OCI-LY1 (cell line): ENCODE measurements at regions not wholly inside any gene's neighbourhood (a gene's known extent, or its start where the extent isn't known, plus 50 kb on each side); places are given as distances from the start of the nearest gene placed in this dataset.

Experiments
- H2AFZ ChIP-seq: fragments of 200-600 bp; sonication (generic), shearing (Covaris generic); 2 replicates; pipeline ENCODE4 v1.6.0; 2014; ENCODE audit warnings: antibody characterized with exemption, mild to moderate bottlenecking, low read length
- H3F3A ChIP-seq: fragments of 200-600 bp; sonication (generic), shearing (Covaris generic); 2 replicates; pipeline ENCODE4 v1.6.0; 2014; ENCODE audit warnings: mild to moderate bottlenecking, antibody characterized with exemption, low read length, moderate library complexity; ENCODE audit not compliant: insufficient read depth
- H3K27ac ChIP-seq: fragments of 200-600 bp; sonication (generic); 2 replicates; pipeline ENCODE4 v1.5.1; 2014; ENCODE audit warnings: low read length, mixed run types, mild to moderate bottlenecking, low read depth; ENCODE audit not compliant: poor library complexity, severe bottlenecking
- H3K27me3 ChIP-seq: fragments of 200-600 bp; sonication (generic); 2 replicates; pipeline ENCODE4 v1.6.0; 2014; ENCODE audit warnings: antibody characterized with exemption, mild to moderate bottlenecking, low read length, moderate library complexity; ENCODE audit not compliant: insufficient read depth
- H3K36me3 ChIP-seq: fragments of 200-600 bp; sonication (generic); 2 replicates; pipeline ENCODE4 v1.6.1; 2014; ENCODE audit warnings: mild to moderate bottlenecking, antibody characterized with exemption, low read length, moderate library complexity, mixed read lengths; ENCODE audit not compliant: insufficient read depth
- H3K4me1 ChIP-seq: fragments of 200-600 bp; sonication (generic); 2 replicates; pipeline ENCODE4 v1.5.1; 2014; ENCODE audit warnings: mild to moderate bottlenecking, low read length, moderate library complexity; ENCODE audit not compliant: insufficient read depth, severe bottlenecking
- H3K4me2 ChIP-seq: fragments of 200-600 bp; sonication (generic), shearing (Covaris generic); 2 replicates; pipeline ENCODE4 v1.6.1; 2014; ENCODE audit warnings: low read length
- H3K4me3 ChIP-seq: fragments of 200-600 bp; sonication (generic); 2 replicates; pipeline ENCODE4 v1.5.1; 2014; ENCODE audit warnings: low read length, low read depth, mild to moderate bottlenecking, mixed read lengths; ENCODE audit not compliant: poor library complexity, severe bottlenecking
- H3K79me2 ChIP-seq: fragments of 200-600 bp; shearing (Covaris generic); 2 replicates; pipeline ENCODE4 v1.6.1; 2016; ENCODE audit warnings: mixed run types, low read length, mixed read lengths; ENCODE audit not compliant: insufficient read depth
- H3K9ac ChIP-seq: fragments of 200-600 bp; sonication (generic), shearing (Covaris generic); 2 replicates; pipeline ENCODE4 v1.6.1; 2014; ENCODE audit warnings: mild to moderate bottlenecking, low read length, mixed read lengths
- H3K9me2 ChIP-seq: fragments of 200-600 bp; sonication (generic), shearing (Covaris generic); 2 replicates; pipeline ENCODE4 v1.6.1; 2014; ENCODE audit warnings: low read depth, mild to moderate bottlenecking, low read length, mixed read lengths
- H3K9me3 ChIP-seq: fragments of 200-600 bp; shearing (Covaris generic); 2 replicates; pipeline ENCODE4 v1.6.1; 2014; ENCODE audit warnings: low read length, mixed read lengths
- H4K20me1 ChIP-seq: fragments of 200-600 bp; sonication (generic), shearing (Covaris generic); 2 replicates; pipeline ENCODE4 v1.6.0; 2016; ENCODE audit warnings: mild to moderate bottlenecking, low read length; ENCODE audit not compliant: insufficient read depth
- EZH2 ChIP-seq: fragments of 200-600 bp; sonication (generic), shearing (Covaris generic); IDR thresholded peaks from 2 replicates; pipeline ENCODE4 v1.8.0; 2017; ENCODE audit warnings: borderline replicate concordance, mixed run types, mild to moderate bottlenecking, antibody characterized with exemption, low read length, moderate library complexity, mixed read lengths
- TF ChIP-seq, protein P1 (sequence below): fragments of 200-600 bp; sonication (generic), shearing (Covaris generic); IDR thresholded peaks from 2 replicates; pipeline ENCODE4 v1.5.1; 2017; ENCODE audit warnings: mild to moderate bottlenecking, antibody characterized with exemption, low read length, moderate library complexity, mixed read lengths

- Histone ChIP-seq H3K9me3 (no peaks in the 10 kb centered on the region), H4K20me1 (no peaks in the 10 kb centered on the region), H3K36me3 (no peaks in the 10 kb centered on the region; the same call in 1 of the 2 replicates), H3K9me2 (no peaks in the 10 kb centered on the region), H3K4me2 (no peak overlapping the region), H3K27me3 (0 out of 2 replicates have a peak, but pooled peaks cover 7% of the 10 kb centered on the region), H3K4me1 (peaks cover under 1% of the 10 kb centered on the region), H3K9ac (no peak overlapping the region), H3F3A (no peaks in the 10 kb centered on the region), H2AFZ (no peak overlapping the region), H3K4me3 (no peak overlapping the region), H3K27ac (no peak overlapping the region), H3K79me2 (no peaks in the 10 kb centered on the region)
- TF ChIP-seq, protein P1, sequence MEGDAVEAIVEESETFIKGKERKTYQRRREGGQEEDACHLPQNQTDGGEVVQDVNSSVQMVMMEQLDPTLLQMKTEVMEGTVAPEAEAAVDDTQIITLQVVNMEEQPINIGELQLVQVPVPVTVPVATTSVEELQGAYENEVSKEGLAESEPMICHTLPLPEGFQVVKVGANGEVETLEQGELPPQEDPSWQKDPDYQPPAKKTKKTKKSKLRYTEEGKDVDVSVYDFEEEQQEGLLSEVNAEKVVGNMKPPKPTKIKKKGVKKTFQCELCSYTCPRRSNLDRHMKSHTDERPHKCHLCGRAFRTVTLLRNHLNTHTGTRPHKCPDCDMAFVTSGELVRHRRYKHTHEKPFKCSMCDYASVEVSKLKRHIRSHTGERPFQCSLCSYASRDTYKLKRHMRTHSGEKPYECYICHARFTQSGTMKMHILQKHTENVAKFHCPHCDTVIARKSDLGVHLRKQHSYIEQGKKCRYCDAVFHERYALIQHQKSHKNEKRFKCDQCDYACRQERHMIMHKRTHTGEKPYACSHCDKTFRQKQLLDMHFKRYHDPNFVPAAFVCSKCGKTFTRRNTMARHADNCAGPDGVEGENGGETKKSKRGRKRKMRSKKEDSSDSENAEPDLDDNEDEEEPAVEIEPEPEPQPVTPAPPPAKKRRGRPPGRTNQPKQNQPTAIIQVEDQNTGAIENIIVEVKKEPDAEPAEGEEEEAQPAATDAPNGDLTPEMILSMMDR, result no peak
- no peak for TF ChIP-seq EZH2
Measured at GRCh38 chr2:5995832-5996231, 303.6 kb downstream of the SOX11 start.

DNA sequence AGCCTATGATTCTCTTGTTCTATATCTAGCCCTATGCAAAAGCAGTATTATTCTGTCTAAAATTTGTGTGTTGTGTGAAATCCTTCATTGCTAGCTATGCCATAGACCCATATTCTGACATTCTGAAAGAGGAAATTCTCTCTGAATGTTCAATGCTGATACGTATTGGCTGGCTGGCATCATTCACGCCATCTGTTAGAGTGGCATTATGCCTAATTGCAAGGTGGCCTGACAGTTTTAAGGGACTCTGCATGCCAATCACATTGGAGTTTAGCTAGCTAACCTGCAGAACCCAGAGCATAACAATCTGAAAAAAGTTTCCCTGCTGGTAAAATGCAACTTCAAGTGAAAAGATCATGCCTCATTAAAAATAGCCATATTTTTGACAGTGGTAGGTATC is 316.0 kb downstream of the SOX11 start:
- Histone ChIP-seq H3F3A (no peaks in the 10 kb centered on the region), H4K20me1 (no peaks in the 10 kb centered on the region), H3K9me2 (no peaks in the 10 kb centered on the region), H3K9ac (no peak overlapping the region), H3K4me2 (no peak overlapping the region), H3K4me1 (no peaks in the 10 kb centered on the region), H3K27ac (no peak overlapping the region), H3K36me3 (no peaks in the 10 kb centered on the region; the same call in 1 of the 2 replicates), H2AFZ (no peak overlapping the region), H3K27me3 (no peaks in the 10 kb centered on the region), H3K79me2 (no peaks in the 10 kb centered on the region), H3K9me3 (0 out of 2 replicates have a peak, but pooled peaks cover 3% of the 10 kb centered on the region), H3K4me3 (no peak overlapping the region)
- TF ChIP-seq, protein P1, result no peak
- no peak for TF ChIP-seq EZH2

DNA sequence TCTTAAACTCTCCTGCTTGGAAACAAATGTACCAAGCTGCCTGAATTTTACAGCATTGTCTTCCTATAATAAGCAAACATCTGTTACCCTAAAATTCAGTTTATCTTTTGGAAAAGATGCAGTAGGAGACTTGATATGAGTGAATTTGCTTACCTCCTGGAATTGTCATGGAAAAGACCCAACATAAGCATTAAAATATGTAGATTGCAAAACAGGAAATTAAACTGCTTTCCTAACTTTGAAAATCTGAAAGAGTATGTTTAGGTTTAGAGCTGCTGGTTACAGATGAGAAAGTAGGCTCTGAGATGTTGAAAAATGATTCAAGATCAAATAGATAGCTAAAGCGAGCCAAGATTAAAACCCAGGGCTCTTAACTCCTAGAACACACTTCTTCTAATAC is 316.5 kb downstream of the SOX11 start:
- Histone ChIP-seq H3K36me3 (no peaks in the 10 kb centered on the region; the same call in 1 of the 2 replicates), H3K4me1 (no peaks in the 10 kb centered on the region), H3K4me3 (no peak overlapping the region), H3K79me2 (no peaks in the 10 kb centered on the region), H3K27ac (no peak overlapping the region), H4K20me1 (no peaks in the 10 kb centered on the region), H3K9me3 (0 out of 2 replicates have a peak, but pooled peaks cover under 1% of the 10 kb centered on the region), H3K27me3 (no peaks in the 10 kb centered on the region), H3K9me2 (no peaks in the 10 kb centered on the region), H3K4me2 (no peak overlapping the region), H2AFZ (no peak overlapping the region), H3F3A (no peaks in the 10 kb centered on the region), H3K9ac (no peak overlapping the region)
- TF ChIP-seq, protein P1, result no peak
